Liver (tissue), 8 donors: ENCODE measurements at regions not wholly inside any gene's neighbourhood (a gene's known extent, or its start where the extent isn't known, plus 50 kb on each side); places are given as distances from the start of the nearest gene placed in this dataset.

ENCODE experiments used
- DNase-seq: peaks from one replicate; pipeline ENCODE4 v3.0.0-alpha.2; 2017; ENCODE audit warnings: low spot score
- H3K27ac ChIP-seq, 2 donors: one replicate each; pipeline ENCODE4 v1.7.0; 2013; ENCODE audit warnings: inconsistent platforms in 2 of 2, low read length in 2 of 2, control low read depth in 1 of 2, low read depth in 1 of 2, mild to moderate bottlenecking in 1 of 2
- H3K27me3 ChIP-seq, 4 donors: one replicate each; pipeline versions ENCODE4 v1.6.1 to v1.7.0; 2013; ENCODE audit warnings: low read length in 3 of 4, inconsistent platforms in 1 of 4, mild to moderate bottlenecking in 1 of 4, moderate library complexity in 1 of 4; ENCODE audit not compliant: control insufficient read depth in 4 of 4, insufficient read depth in 4 of 4
- H3K36me3 ChIP-seq, 4 donors: one replicate each; pipeline versions ENCODE4 v1.6.1 to v1.7.0; 2013; ENCODE audit warnings: low read length in 3 of 4, mild to moderate bottlenecking in 3 of 4, low read depth in 1 of 4, moderate library complexity in 1 of 4; ENCODE audit not compliant: control insufficient read depth in 4 of 4, insufficient read depth in 3 of 4
- H3K4me1 ChIP-seq, 4 donors: one replicate each; pipeline versions ENCODE4 v1.6.1 to v1.7.0; 2013; ENCODE audit warnings: low read length in 3 of 4, mild to moderate bottlenecking in 3 of 4, moderate library complexity in 1 of 4; ENCODE audit not compliant: control insufficient read depth in 4 of 4, insufficient read depth in 4 of 4
- H3K4me3 ChIP-seq, 3 donors: one replicate each; pipeline versions ENCODE4 v1.6.1 to v1.7.0; 2013; ENCODE audit warnings: low read length in 3 of 3, control low read depth in 1 of 3, low read depth in 1 of 3, mild to moderate bottlenecking in 1 of 3
- H3K9ac ChIP-seq, 2 donors: one replicate each; pipeline ENCODE4 v1.7.0; 2013; ENCODE audit warnings: low read length in 2 of 2, mild to moderate bottlenecking in 2 of 2, moderate library complexity in 2 of 2, control low read depth in 1 of 2, low read depth in 1 of 2
- H3K9me3 ChIP-seq, 4 donors: one replicate each; pipeline versions ENCODE4 v1.6.1 to v1.7.0; 2013; ENCODE audit warnings: low read length in 3 of 4; ENCODE audit not compliant: control insufficient read depth in 4 of 4
- CTCF ChIP-seq: fragments of 150-350 bp; IDR thresholded peaks from 2 replicates; pipeline ENCODE4 v1.5.1; 2017; ENCODE audit warnings: improper control_type of control experiment, low read depth, low read length; ENCODE audit not compliant: missing input control
- EGR1 ChIP-seq, 2 donors: IDR thresholded peaks; 2 replicates each; pipeline ENCODE4 v1.6.1; 2016 to 2018; ENCODE audit warnings: antibody characterized with exemption in 2 of 2, low read depth in 2 of 2
- FOXA1 ChIP-seq: IDR thresholded peaks from 2 replicates; pipeline ENCODE4 v1.6.1; 2016; ENCODE audit warnings: antibody characterized with exemption
- FOXA2 ChIP-seq: IDR thresholded peaks from 2 replicates; pipeline ENCODE4 v1.6.1; 2016; ENCODE audit warnings: antibody characterized with exemption
- GABPA ChIP-seq, 2 donors: IDR thresholded peaks in 1 of 2; conservative IDR thresholded peaks in 1 of 2; 2 replicates each; pipeline ENCODE4 v1.6.1; 2016; ENCODE audit warnings: antibody characterized with exemption in 2 of 2, mild to moderate bottlenecking in 1 of 2, moderate library complexity in 1 of 2
- HNF4A ChIP-seq, 2 donors: conservative IDR thresholded peaks; 2 replicates each; pipeline ENCODE4 v1.6.1; 2016; ENCODE audit warnings: antibody characterized with exemption in 2 of 2, mild to moderate bottlenecking in 2 of 2
- HNF4G ChIP-seq: IDR thresholded peaks from 2 replicates; pipeline ENCODE4 v1.6.1; 2016; ENCODE audit warnings: antibody characterized with exemption
- JUND ChIP-seq, 2 donors: IDR thresholded peaks; 2 replicates each; pipeline ENCODE4 v1.6.1; 2016; ENCODE audit warnings: antibody characterized with exemption in 2 of 2
- NR2F2 ChIP-seq: IDR thresholded peaks from 2 replicates; pipeline ENCODE4 v1.6.1; 2016; ENCODE audit warnings: antibody characterized with exemption
- RAD21 ChIP-seq, 2 donors: IDR thresholded peaks; 2 replicates each; pipeline ENCODE4 v1.6.1; 2016; ENCODE audit warnings: antibody characterized with exemption in 2 of 2, mild to moderate bottlenecking in 2 of 2
- REST ChIP-seq: IDR thresholded peaks from 2 replicates; pipeline ENCODE4 v1.6.1; 2016; ENCODE audit warnings: antibody characterized with exemption, mild to moderate bottlenecking
- RXRA ChIP-seq, 2 donors: IDR thresholded peaks; 2 replicates each; pipeline ENCODE4 v1.6.1; 2017 to 2018; ENCODE audit warnings: antibody characterized with exemption in 2 of 2, mild to moderate bottlenecking in 1 of 2
- SP1 ChIP-seq: IDR thresholded peaks from 2 replicates; pipeline ENCODE4 v1.6.1; 2018; ENCODE audit warnings: antibody characterized with exemption, mild to moderate bottlenecking
- TAF1 ChIP-seq: conservative IDR thresholded peaks from 2 replicates; pipeline ENCODE4 v1.6.1; 2016; ENCODE audit warnings: antibody characterized with exemption, mild to moderate bottlenecking
- YY1 ChIP-seq: IDR thresholded peaks from 2 replicates; pipeline ENCODE4 v1.6.1; 2016; ENCODE audit warnings: antibody characterized with exemption, mild to moderate bottlenecking
- ZBTB33 ChIP-seq: IDR thresholded peaks from 2 replicates; pipeline ENCODE4 v1.6.1; 2016; ENCODE audit warnings: antibody characterized with exemption
- WGBS: extraction: QIAGEN DNeasy Blood & Tissue Kit; methylation state at CpG from one replicate; pipeline ENCODE4 v1.1.7; 2013; 5-methylcytosine and 5-hydroxymethylcytosine counted together
- TF ChIP-seq, protein P1 (sequence below): IDR thresholded peaks from 2 replicates; pipeline ENCODE4 v1.6.1; 2016; ENCODE audit warnings: antibody characterized with exemption
- TF ChIP-seq, protein P2 (sequence below): IDR thresholded peaks from 2 replicates; pipeline ENCODE4 v1.6.1; 2016; ENCODE audit warnings: antibody characterized with exemption
- donor health status: healthy.
- donor health status: healthy.
- donor health status: healthy.
- donor health status: healthy.
- donor health status: healthy.

- no peak for TF ChIP-seq REST
- TF ChIP-seq NR2F2: no peak
- TF ChIP-seq YY1: no peak
These were observed 259.7 kb downstream of the FGF9 start (continued) for GRCh38 chr13:21930536-21930935.

- WGBS: 74% methylated on average over 2 of the region's 2 CpGs
- Histone ChIP-seq H3K4me1 (no peaks in the 10 kb centered on the region), H3K9me3 (no peaks in the 10 kb centered on the region), H3K27me3 (no peaks in the 10 kb centered on the region), H3K9ac (no peak overlapping the region), H3K4me3 (no peak overlapping the region), H3K27ac (no peak overlapping the region), H3K36me3 (no peaks in the 10 kb centered on the region)
- no peak for DNase-seq
- no peak for TF ChIP-seq SP1
- TF ChIP-seq RAD21 (IDR thresholded peaks at IDR 0.05): no peak
- TF ChIP-seq RXRA (IDR thresholded peaks at IDR 0.05): no peak
- TF ChIP-seq TAF1: no peak
- no peak for TF ChIP-seq CTCF
- no peak for TF ChIP-seq HNF4G
- TF ChIP-seq FOXA1: no peak
- TF ChIP-seq, protein P1, sequence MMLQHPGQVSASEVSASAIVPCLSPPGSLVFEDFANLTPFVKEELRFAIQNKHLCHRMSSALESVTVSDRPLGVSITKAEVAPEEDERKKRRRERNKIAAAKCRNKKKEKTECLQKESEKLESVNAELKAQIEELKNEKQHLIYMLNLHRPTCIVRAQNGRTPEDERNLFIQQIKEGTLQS: no peak
- TF ChIP-seq, protein P2, sequence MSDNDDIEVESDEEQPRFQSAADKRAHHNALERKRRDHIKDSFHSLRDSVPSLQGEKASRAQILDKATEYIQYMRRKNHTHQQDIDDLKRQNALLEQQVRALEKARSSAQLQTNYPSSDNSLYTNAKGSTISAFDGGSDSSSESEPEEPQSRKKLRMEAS: no peak
- TF ChIP-seq FOXA2: no peak
- TF ChIP-seq EGR1 (IDR thresholded peaks at IDR 0.05; ENCODE audit: low read depth in 2 of 2): no peak
- TF ChIP-seq GABPA (IDR thresholded peaks at IDR 0.05 in 1 of 2, conservative IDR thresholded peaks at IDR 0.05 in 1 of 2): no peak
- no peak for TF ChIP-seq HNF4A (conservative IDR thresholded peaks at IDR 0.05)
- TF ChIP-seq ZBTB33: no peak
- TF ChIP-seq JUND (IDR thresholded peaks at IDR 0.05): no peak
- no peak for TF ChIP-seq NR2F2
- no peak for TF ChIP-seq REST
These were observed 261.7 kb downstream of the FGF9 start for GRCh38 chr13:21932578-21932977.
